NB4 (cell line): ENCODE measurements at regions not wholly inside any gene's neighbourhood (a gene's known extent, or its start where the extent isn't known, plus 50 kb on each side); places are given as distances from the start of the nearest gene placed in this dataset.

Experiments used
- DNase-seq: peaks from one replicate; pipeline ENCODE4 v3.0.0; 2010; ENCODE audit warnings: low read depth
- H3K4me3 ChIP-seq: one replicate; pipeline ENCODE4 v1.5.1; 2011; ENCODE audit warnings: mild to moderate bottlenecking, low read depth, low read length, moderate library complexity
- CTCF ChIP-seq: IDR thresholded peaks from one replicate; pipeline ENCODE4 v1.5.1; 2012; ENCODE audit warnings: low read depth, low read length
- MAX ChIP-seq: IDR thresholded peaks from 2 replicates; pipeline ENCODE4 v1.6.1; 2011; ENCODE audit warnings: low read depth, low read length
- MYC ChIP-seq: IDR thresholded peaks from 2 replicates; pipeline ENCODE4 v1.6.1; 2011; ENCODE audit warnings: low read depth, low read length
- POLR2A ChIP-seq: IDR thresholded peaks from 2 replicates; pipeline ENCODE4 v1.6.1; 2011; ENCODE audit warnings: mild to moderate bottlenecking; ENCODE audit not compliant: insufficient read length; ENCODE audit errors: extremely low read depth

GRCh38 chr4:116024954-116025708 is 911.7 kb upstream of the NDST4 start:
- DNase-seq, result no peak
- no peak for TF ChIP-seq MYC
- no peak for TF ChIP-seq POLR2A
- TF ChIP-seq MAX, result no peak
- TF ChIP-seq CTCF, result no peak
- no peak overlapping the region for H3K4me3 ChIP-seq

- no peak overlapping the region for H3K4me3 ChIP-seq
- no peak for DNase-seq
- TF ChIP-seq CTCF (no peak), MAX (no peak), MYC (no peak), POLR2A (no peak)
These were observed 909.6 kb upstream of the NDST4 start for GRCh38 chr4:116023049-116023448.

- H3K4me3 ChIP-seq, result no peak overlapping the region
- TF ChIP-seq CTCF, result no peak
- TF ChIP-seq MAX, result no peak
- TF ChIP-seq MYC, result no peak
- TF ChIP-seq POLR2A, result no peak
- DNase-seq, result peak; percentile 15
These were observed 906.8 kb upstream of the NDST4 start for GRCh38 chr4:116020141-116020722.

- no peak for TF ChIP-seq POLR2A
- no peak for TF ChIP-seq MAX
- no peak for TF ChIP-seq MYC
- no peak for TF ChIP-seq CTCF
These were observed 905.4 kb upstream of the NDST4 start for GRCh38 chr4:116018831-116019230.

GRCh38 chr4:116016201-116016600 is 902.8 kb upstream of the NDST4 start:
- no peak overlapping the region for H3K4me3 ChIP-seq
- no peak for TF ChIP-seq POLR2A
- TF ChIP-seq MAX, result no peak
- no peak for TF ChIP-seq CTCF
- no peak for TF ChIP-seq MYC
- DNase-seq, result peak; percentile 68

More at GRCh38 chr4:116018831-116019230, 905.4 kb upstream of the NDST4 start:
- H3K4me3 ChIP-seq, result no peak overlapping the region
- DNase-seq, result no peak
